DMS 273 treated with DMSO at 0.1 percent for 48 hours (cell line): ENCODE measurements at regions not wholly inside any gene's neighbourhood (a gene's known extent, or its start where the extent isn't known, plus 50 kb on each side); places are given as distances from the start of the nearest gene placed in this dataset.
"Not testable (repeated sequence)": the region's sequence is repeated elsewhere in the genome, so short reads cannot be mapped to it uniquely, and the experiment has no call there.

Source experiments
- DNase-seq: peaks from one replicate; lab custom pipeline; 2025; lab: John Stamatoyannopoulos, UW

- DNase-seq: no peak
These were observed 130.2 kb upstream of the COBL start for GRCh38 chr7:51446785-51447184.

DNA sequence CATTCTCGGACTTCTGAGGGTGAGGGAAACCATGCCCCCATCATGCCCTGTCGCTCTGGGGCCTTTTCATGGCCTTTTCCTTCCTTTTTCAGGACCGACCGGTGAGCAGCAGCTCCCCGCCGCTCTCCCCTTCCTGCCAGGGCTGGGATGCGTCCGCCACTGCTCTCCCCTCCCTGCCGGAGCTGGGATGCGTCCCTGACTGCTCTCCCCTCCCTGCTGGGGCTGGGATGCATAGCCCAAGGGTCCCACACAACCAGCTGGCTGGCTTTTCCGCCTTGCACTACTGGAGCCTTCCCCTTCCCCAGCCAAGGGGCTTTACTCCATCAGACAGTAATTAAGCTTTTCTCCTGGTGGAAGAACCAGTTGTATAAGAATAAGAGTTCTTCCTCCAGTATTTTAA lies 129.7 kb upstream of the COBL start:
- DNase-seq: no peak

- no peak for DNase-seq
These were observed 128.3 kb upstream of the COBL start for GRCh38 chr7:51444936-51445335.

GRCh38 chr7:51430480-51431086 lies 114.0 kb upstream of the COBL start:
- DNase-seq: peak; percentile 8

DNA sequence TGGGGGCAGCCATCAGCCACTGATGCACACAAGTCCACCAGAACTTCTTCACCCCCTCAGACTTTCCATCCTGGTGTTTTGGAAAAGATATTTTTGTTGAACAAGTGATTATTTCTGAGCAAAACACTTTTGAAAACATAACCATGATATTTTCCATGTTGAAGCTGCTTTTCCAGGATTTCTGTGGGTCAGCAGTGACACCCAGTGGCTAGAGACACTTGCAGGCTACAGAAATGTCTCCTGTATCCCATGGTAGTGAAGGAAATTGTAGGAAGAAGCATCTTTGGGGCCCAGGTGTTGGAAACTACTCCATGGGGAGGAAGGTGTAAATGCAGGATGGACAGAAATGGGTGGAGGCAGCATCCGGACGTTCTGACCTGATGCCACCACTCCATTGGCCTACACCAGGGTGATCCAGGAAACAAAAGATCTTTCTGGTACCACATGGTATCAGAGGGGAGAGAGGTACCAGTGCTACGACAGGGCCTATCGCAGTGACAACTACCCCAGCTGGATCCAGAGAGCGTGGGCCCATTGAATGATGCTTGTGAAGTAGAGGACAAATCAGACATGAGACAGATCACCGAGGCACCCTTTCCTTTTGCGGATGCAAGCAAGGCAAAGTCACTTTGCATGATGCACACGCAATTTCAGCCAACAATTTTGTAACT lies 111.7 kb upstream of the COBL start:
- DNase-seq: no peak

DNA sequence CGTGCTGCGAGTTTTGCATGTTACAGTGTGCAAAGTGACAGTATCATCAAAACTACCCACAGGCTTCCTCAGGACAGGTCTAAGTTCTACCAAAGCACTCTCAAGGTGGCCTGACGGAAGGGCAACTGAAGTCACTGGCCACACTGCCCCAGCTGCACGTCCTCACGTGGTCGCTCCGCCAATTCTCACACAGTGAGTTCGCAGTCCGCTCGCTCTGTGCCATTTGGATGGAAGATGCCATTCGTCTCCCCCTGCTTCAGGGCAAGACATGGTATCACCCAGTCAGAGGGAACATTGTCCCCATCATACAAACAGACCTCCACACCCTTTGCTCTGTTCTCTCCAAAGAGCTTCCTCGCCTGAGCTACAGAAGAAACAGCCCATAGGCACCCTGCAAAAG lies 109.6 kb upstream of the COBL start:
- no peak for DNase-seq

DNA sequence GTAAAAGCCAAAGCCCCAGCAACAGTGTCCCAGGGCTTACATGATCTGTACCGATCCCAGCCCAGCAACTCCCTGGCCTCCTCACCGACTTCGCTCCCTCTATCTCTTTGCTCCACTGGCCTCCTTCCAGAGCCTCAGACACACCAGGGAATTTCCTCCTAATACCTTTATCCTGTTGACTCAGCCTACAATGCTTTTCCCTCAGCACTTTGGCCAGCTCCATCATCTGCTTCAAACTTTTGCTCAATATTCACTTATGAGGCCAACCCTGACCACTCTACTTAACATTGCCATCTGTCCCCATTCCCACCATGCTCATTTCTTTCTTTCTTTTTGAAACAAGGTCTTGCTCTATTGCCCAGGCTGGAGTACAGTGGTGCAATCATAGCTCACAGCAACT lies 93.3 kb upstream of the COBL start:
- not testable (repeated sequence) for DNase-seq

DNA sequence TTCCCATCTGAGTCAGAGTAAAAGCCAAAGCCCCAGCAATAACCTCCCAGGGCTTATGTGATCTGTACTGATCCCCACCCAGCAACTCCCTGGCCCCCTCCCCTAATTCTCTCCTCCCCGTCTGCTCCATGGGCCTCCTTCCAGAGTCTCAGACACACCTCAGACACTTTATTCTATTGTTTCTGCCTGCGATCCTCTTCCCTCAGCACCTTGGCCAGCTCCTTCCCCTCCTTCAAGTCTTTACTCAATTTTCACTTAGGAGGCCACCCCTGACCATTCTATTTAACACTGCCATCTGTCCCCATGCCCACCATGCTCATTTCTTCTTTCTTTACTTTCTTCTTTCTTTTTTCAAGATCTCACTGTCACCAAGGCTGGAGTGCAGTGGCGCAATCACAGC lies 81.0 kb upstream of the COBL start:
- not testable (repeated sequence) for DNase-seq

GRCh38 chr7:51393003-51393402 lies 76.4 kb upstream of the COBL start:
- not testable (repeated sequence) for DNase-seq

DNA sequence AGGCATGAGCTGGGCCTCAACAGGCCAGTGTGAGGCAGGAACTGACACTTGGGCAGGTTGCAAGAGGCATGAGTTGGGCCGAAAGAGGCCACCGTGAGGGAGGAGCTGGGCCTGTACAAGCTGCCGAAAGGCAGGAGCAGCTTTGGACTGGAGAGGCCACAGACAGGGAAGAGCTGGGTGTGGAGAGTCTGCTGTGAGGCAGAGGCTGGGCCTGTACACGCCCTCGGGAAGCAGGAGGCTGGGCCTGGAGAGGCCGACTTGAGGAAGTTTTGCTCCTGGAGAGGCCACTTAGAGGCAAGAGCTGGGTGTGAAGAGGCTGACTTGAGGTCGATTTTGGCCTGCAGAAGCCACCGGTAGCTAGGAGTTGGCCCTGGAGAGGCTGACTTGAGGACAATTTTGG lies 73.3 kb upstream of the COBL start:
- DNase-seq: not testable (repeated sequence)

- DNase-seq: not testable (repeated sequence)
These were observed 72.7 kb upstream of the COBL start for GRCh38 chr7:51389216-51389812.

GRCh38 chr7:51388241-51388640 lies 71.6 kb upstream of the COBL start:
- not testable (repeated sequence) for DNase-seq

DNA sequence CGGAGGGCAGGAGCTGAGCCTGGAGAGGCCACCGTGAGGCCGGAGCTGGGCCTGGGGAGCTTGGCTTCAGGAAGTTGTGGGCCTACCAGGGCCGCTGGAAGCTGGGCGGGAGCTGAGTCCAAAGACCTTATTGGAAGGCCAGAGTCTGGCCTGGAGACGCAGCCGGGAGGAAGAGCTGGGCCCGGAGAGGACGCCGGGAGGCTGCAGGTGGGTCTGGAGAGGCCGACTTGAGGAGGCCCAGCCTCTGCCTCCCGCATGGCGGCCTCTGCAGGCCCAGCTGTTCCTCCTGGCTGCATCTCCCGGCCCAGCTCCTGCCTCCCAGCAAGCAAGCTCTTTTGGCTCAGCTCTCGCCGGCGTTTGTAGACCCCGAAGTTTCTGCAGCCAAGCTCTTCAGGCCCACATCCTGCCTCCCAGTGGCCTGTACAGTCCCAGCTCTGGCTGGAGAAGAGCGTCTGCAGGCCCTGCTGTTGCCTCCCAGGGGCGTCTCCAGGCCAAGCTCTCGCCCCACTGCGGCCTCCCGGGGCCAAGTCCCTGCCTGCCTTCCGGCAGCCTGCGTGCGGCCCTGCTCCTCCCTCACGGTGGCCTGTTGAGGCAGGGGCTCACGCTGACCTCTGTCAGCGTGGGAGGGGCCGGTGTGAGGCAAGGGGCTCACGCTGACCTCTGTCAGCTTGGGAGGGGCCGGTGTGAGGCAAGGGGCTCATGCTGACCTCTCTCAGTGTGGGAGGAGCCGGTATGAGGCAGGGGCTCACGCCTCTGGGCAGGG lies 70.4 kb upstream of the COBL start:
- DNase-seq: not testable (repeated sequence)

DNA sequence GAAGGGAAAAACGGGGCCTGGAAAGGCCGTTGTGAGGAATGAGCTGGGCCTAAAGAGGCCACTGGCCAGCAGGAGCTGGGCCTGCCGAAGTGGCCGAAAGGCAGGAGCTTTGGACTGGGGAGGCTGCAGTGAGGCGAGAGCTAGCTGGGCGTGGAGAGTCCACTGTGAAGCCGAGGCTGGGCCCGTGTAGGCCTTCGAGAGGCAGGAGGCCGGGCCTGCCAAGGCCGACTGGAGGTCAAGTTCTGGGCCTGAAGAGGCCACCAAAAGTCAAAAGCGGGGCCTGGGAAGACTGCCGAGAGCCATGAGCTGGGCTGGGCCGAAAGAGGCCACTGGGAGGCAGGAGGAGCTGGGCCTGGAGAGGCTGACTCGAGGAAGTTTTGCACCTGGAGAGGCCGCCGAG lies 69.6 kb upstream of the COBL start:
- not testable (repeated sequence) for DNase-seq

GRCh38 chr7:51382243-51382642 lies 65.6 kb upstream of the COBL start:
- DNase-seq: not testable (repeated sequence)

- DNase-seq: no peak
These were observed 59.9 kb upstream of the COBL start for GRCh38 chr7:51376420-51377092.

- no peak for DNase-seq
These were observed 58.3 kb upstream of the COBL start for GRCh38 chr7:51374936-51375335.

DNA sequence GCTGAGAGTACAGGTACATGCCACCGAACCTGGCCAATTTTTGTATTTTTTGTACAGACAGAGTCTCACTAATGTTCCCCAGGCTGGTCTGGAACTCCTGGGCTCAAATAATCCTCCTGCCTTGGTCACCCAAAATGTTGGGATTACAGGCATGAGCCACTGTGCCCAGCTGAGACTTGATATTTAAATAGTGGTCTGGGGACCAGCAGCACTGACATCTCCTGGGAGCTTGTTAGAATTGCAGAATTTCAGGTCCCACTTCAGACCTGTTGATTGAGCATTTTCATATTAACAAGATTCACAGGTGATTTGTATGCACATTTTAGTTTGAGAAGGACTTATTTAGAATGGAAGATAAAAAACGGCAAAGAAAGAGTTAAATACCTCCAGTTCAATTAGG lies 57.0 kb upstream of the COBL start:
- DNase-seq: not testable (repeated sequence)

DNA sequence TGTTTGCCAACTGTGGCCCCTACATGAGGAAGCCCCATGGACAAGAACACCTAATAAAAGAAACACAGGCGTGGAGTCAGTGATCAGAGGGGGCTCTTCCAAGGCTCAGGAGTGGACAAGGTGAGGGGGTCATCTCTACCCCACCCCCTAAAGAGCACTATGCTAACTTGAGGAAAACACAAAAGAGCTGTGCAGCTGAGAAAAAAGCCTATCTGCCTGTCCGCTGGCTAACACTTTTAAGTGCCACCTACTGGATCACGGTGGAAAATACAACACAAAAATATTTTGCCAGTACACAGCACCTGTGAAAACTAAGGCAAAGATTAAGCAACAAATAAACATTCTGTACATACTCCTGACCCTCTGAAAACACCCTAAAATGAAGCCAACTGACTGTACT lies 53.1 kb upstream of the COBL start:
- DNase-seq: no peak

GRCh38 chr7:51369228-51369627 lies 52.6 kb upstream of the COBL start:
- DNase-seq: not testable (repeated sequence)

- DNase-seq: no peak
These were observed 51.7 kb upstream of the COBL start for GRCh38 chr7:51368334-51368733.

DNA sequence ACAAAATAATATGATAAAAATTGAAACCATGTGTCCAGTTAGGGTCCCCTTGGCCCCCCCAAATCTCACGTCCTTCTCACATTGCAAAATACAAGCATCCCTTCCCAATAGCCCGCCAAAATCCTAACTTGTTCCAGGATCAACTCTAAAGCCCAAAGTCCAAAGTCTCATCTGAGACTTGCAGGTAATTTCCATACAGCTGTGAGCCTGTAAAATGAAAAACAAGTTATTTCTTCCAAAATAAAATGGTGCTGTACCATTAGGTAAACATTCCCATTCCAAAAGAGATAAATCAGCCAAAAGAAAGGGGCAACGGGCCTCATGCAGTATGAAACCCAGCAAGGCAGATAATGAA lies 51.0 kb upstream of the COBL start:
- DNase-seq: no peak
